Natural killer cell (primary cell): ENCODE measurements at regions not wholly inside any gene's neighbourhood (a gene's known extent, or its start where the extent isn't known, plus 50 kb on each side); places are given as distances from the start of the nearest gene placed in this dataset.

Experiments used
- ATAC-seq, 3 donors: fragments of 150-1000 bp in 2 of 3; fragments of 200-7000 bp in 1 of 3; cut with Tn5 transposase; 1 replicate in 1 of 3; 2 replicates in 2 of 3; pipeline ENCODE4 v1.10.0; 2021; ENCODE audit warnings: mild to moderate bottlenecking in 2 of 3, moderate library complexity in 2 of 3
- DNase-seq, 2 donors: peaks; one replicate each; pipeline versions ENCODE4 v3.0.0 to v3.0.0-alpha.2; 2013 to 2021; ENCODE audit warnings: mixed read lengths in 1 of 2
- H3K27ac ChIP-seq: one replicate; pipeline ENCODE4 v1.5.1; 2013; ENCODE audit warnings: mild to moderate bottlenecking, low read length
- H3K27me3 ChIP-seq: one replicate; pipeline ENCODE4 v1.6.1; 2013; ENCODE audit warnings: low read length; ENCODE audit not compliant: control insufficient read depth, insufficient read depth
- H3K36me3 ChIP-seq: one replicate; pipeline ENCODE4 v1.6.1; 2013; ENCODE audit warnings: low read length; ENCODE audit not compliant: control insufficient read depth, insufficient read depth
- H3K4me1 ChIP-seq: one replicate; pipeline ENCODE4 v1.6.1; 2013; ENCODE audit warnings: low read length; ENCODE audit not compliant: control insufficient read depth, insufficient read depth
- H3K4me3 ChIP-seq: one replicate; pipeline ENCODE4 v1.5.1; 2013; ENCODE audit warnings: low read length
- H3K9me3 ChIP-seq: one replicate; pipeline ENCODE4 v1.6.1; 2013; ENCODE audit warnings: low read length; ENCODE audit not compliant: control insufficient read depth, insufficient read depth
- H3K27ac Mint-ChIP-seq, 2 donors: one replicate each; pipeline ENCODE4 v1.8.0; 2022; ENCODE audit warnings: mild to moderate bottlenecking in 2 of 2, mixed read lengths in 2 of 2, moderate library complexity in 1 of 2
- H3K27me3 Mint-ChIP-seq, 2 donors: one replicate each; pipeline ENCODE4 v1.8.0; 2022; ENCODE audit warnings: low read depth in 2 of 2, mixed read lengths in 2 of 2
- H3K36me3 Mint-ChIP-seq: one replicate; pipeline ENCODE4 v1.8.0; 2022; ENCODE audit warnings: mixed read lengths
- H3K4me1 Mint-ChIP-seq, 2 donors: one replicate each; pipeline ENCODE4 v1.8.0; 2022; ENCODE audit warnings: mixed read lengths in 2 of 2
- H3K4me3 Mint-ChIP-seq: one replicate; pipeline ENCODE4 v1.8.0; 2022; ENCODE audit warnings: mild to moderate bottlenecking, moderate library complexity, mixed read lengths
- H3K9me3 Mint-ChIP-seq, 2 donors: one replicate each; pipeline ENCODE4 v1.8.0; 2022; ENCODE audit warnings: mixed read lengths in 2 of 2
- WGBS: methylation state at CpG from one replicate; pipeline ENCODE4 v1.1.7; 2013; ENCODE audit warnings: missing lambda C conversion rate; ENCODE audit not compliant: insufficient coverage; 5-methylcytosine and 5-hydroxymethylcytosine counted together
- intact Hi-C: fragments of 100-400 bp; cut with micrococcal nuclease; formaldehyde crosslinking; loops from one replicate; pipeline ENCODE4 v1.14.2; 2022
- TF ChIP-seq, protein P1 (sequence below): fragments of 200-600 bp; IDR thresholded peaks from one replicate; pipeline ENCODE4 v1.8.0; 2022; ENCODE audit warnings: antibody characterized with exemption

DNA sequence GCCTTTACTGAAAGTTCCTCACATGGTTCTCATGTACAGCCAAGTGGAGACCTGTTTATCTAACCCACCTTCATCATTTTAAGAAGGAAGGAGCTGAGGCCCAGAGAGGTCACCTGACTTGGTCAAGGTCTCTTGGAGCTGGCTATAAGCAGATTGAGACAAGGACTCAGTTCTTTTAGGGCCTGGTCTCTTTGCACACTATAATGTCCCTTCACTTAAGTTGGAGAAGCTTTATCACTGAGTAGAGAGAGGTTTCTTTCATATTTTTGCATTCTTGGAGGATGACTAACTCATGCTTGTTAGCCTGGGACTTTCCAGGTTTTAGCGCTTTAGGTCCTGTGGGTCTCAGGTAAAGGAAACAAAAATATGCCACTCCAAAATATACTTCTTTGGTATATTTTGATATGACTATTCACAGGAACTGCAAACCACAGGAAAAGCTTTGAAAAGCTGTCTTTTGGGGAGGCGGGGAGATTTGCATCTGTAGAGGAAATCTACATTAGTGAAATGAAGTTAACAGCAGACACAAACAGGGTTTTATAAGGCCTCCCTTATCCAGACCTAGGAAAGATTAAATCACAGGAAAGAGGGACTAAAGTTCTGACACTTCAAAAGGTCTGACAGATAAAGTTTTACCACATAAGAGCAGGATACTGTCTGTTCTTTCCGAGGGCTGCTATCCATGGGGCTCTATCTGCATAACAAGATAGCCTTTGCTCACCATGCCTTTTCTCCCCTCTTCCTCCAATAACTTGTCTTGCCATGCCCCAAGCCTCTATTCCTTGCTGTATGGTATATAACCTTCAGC is 95.8 kb upstream of the ANKRD55 start:
- no peaks in the 10 kb centered on the region for H3K36me3 ChIP-seq
- Mint-ChIP-seq H3K4me1 (peaks cover 8 to 12% of the 10 kb centered on the region in 2 donors), H3K9me3 (no peaks in the 10 kb centered on the region), H3K36me3 (no peaks in the 10 kb centered on the region), H3K27ac (no peak overlapping the region), H3K4me3 (no peak overlapping the region), H3K27me3 (peaks cover 27 to 32% of the 10 kb centered on the region in 2 donors)
- peak in 1 of 2 donors; percentile 78 for DNase-seq
- ATAC-seq, result peak in 2 of 3 donors; percentile 46 to 47
- no peaks in the 10 kb centered on the region for H3K27me3 ChIP-seq
- TF ChIP-seq, protein P1, sequence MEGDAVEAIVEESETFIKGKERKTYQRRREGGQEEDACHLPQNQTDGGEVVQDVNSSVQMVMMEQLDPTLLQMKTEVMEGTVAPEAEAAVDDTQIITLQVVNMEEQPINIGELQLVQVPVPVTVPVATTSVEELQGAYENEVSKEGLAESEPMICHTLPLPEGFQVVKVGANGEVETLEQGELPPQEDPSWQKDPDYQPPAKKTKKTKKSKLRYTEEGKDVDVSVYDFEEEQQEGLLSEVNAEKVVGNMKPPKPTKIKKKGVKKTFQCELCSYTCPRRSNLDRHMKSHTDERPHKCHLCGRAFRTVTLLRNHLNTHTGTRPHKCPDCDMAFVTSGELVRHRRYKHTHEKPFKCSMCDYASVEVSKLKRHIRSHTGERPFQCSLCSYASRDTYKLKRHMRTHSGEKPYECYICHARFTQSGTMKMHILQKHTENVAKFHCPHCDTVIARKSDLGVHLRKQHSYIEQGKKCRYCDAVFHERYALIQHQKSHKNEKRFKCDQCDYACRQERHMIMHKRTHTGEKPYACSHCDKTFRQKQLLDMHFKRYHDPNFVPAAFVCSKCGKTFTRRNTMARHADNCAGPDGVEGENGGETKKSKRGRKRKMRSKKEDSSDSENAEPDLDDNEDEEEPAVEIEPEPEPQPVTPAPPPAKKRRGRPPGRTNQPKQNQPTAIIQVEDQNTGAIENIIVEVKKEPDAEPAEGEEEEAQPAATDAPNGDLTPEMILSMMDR, result no peak
- peaks cover 17% of the 10 kb centered on the region for H3K4me1 ChIP-seq
- intact Hi-C loops, result no loop called here
- no peaks in the 10 kb centered on the region for H3K9me3 ChIP-seq
- H3K4me3 ChIP-seq, result no peak overlapping the region
- 16% methylated on average over 2 of the region's 3 CpGs for WGBS
- H3K27ac ChIP-seq, result peak overlapping the region; percentile 63

DNA sequence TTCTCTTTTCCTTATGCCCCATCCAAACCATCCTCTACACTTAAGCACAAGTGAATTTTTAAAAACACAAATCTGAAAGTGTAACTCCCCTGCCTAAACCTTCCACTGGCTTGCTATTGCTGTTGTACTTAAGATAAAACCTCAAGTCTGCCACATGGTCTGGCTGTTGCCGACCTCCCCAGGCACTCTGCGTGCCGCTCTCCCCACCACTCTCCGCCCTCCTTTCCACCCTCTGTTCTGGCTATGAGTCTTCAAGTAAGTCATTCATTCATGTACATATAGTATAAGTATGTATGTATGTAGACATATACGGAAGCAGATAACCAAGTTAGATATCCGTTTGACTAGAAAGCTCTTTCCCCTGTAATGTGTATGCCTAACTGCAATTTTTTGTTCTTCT is 94.7 kb upstream of the ANKRD55 start:
- H3K9me3 ChIP-seq, result no peaks in the 10 kb centered on the region
- H3K27me3 ChIP-seq, result no peaks in the 10 kb centered on the region
- H3K27ac Mint-ChIP-seq, result no peak overlapping the region
- no peaks in the 10 kb centered on the region for H3K36me3 Mint-ChIP-seq
- no peak overlapping the region for H3K4me3 ChIP-seq
- H3K27ac ChIP-seq, result no peak overlapping the region
- WGBS, result 17% methylated on average over 4 of the region's 6 CpGs
- H3K4me1 ChIP-seq, result peaks cover 17% of the 10 kb centered on the region
- TF ChIP-seq, protein P1, result no peak
- H3K36me3 ChIP-seq, result no peaks in the 10 kb centered on the region
- H3K4me3 Mint-ChIP-seq, result no peak overlapping the region
- H3K4me1 Mint-ChIP-seq, result peaks cover 8 to 12% of the 10 kb centered on the region in 2 donors
- no peaks in the 10 kb centered on the region for H3K9me3 Mint-ChIP-seq
- intact Hi-C loops, result no loop called here
- H3K27me3 Mint-ChIP-seq, result peaks cover 27 to 32% of the 10 kb centered on the region in 2 donors
- ATAC-seq, result peak; percentile 41 to 79 (median 68)
- DNase-seq, result peak in 1 of 2 donors; percentile 55

GRCh38 chr5:56326770-56327169 is 93.6 kb upstream of the ANKRD55 start:
- Histone ChIP-seq H3K9me3 (no peaks in the 10 kb centered on the region), H3K27ac (no peak overlapping the region), H3K36me3 (no peaks in the 10 kb centered on the region), H3K4me3 (no peak overlapping the region), H3K4me1 (peaks cover 17% of the 10 kb centered on the region), H3K27me3 (no peaks in the 10 kb centered on the region)
- Mint-ChIP-seq H3K4me3 (no peak overlapping the region), H3K27me3 (peaks cover 24 to 32% of the 10 kb centered on the region in 2 donors), H3K4me1 (peaks cover 8 to 12% of the 10 kb centered on the region in 2 donors), H3K9me3 (no peaks in the 10 kb centered on the region), H3K27ac (no peak overlapping the region), H3K36me3 (no peaks in the 10 kb centered on the region)
- no peak for ATAC-seq
- DNase-seq, result no peak
- TF ChIP-seq, protein P1, result no peak
- intact Hi-C loops, result no loop called here
- 99% methylated on average over 3 of the region's 3 CpGs for WGBS

GRCh38 chr5:56326116-56326515 is 93.0 kb upstream of the ANKRD55 start:
- H3K36me3 Mint-ChIP-seq, result no peaks in the 10 kb centered on the region

More at GRCh38 chr5:56326116-56326515, 93.0 kb upstream of the ANKRD55 start:
- Histone ChIP-seq H3K4me1 (peaks cover 17% of the 10 kb centered on the region), H3K36me3 (no peaks in the 10 kb centered on the region), H3K27me3 (no peaks in the 10 kb centered on the region), H3K4me3 (no peak overlapping the region), H3K9me3 (no peaks in the 10 kb centered on the region), H3K27ac (no peak overlapping the region)
- peaks cover 8 to 12% of the 10 kb centered on the region in 2 donors for H3K4me1 Mint-ChIP-seq
- H3K9me3 Mint-ChIP-seq, result no peaks in the 10 kb centered on the region
- H3K27me3 Mint-ChIP-seq, result peaks cover 22 to 32% of the 10 kb centered on the region in 2 donors
- intact Hi-C loops, result no loop called here
- DNase-seq, result no peak
- TF ChIP-seq, protein P1, result no peak
- no peak overlapping the region for H3K4me3 Mint-ChIP-seq
- no peak overlapping the region for H3K27ac Mint-ChIP-seq
- ATAC-seq, result no peak
